NCI-H187 (cell line): ENCODE measurements at regions not wholly inside any gene's neighbourhood (a gene's known extent, or its start where the extent isn't known, plus 50 kb on each side); places are given as distances from the start of the nearest gene placed in this dataset.
"Not testable (repeated sequence)": the region's sequence is repeated elsewhere in the genome, so short reads cannot be mapped to it uniquely, and the experiment has no call there.

ENCODE experiments used
- DNase-seq, 2 experiments: peaks; one replicate each; lab custom pipeline; 2025; lab: John Stamatoyannopoulos, UW

DNA sequence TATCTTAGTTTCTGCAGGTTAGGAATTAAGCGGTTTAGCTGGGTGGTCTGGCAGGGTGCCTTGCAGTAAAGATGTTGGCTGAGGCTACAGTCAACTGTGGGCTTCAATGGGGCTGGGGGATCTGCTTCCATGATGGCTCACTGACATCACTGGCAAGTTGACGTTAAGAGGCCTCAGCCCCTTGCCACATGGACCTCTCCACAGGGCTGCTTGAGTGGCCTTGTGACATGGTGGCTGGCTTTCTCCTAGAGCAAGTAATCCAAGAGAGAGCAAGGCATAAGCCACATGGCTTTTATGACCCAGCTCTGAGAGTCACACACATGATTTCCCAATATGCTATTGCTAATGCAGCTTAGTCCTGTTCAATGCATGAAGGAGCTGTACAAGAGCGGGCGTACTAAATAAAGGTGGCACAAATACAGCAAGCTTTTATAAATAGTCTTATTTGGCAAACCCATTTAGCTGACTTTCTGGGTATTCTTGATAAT lies 109.1 kb downstream of the SEPTIN7 start:
- no peak for DNase-seq

DNA sequence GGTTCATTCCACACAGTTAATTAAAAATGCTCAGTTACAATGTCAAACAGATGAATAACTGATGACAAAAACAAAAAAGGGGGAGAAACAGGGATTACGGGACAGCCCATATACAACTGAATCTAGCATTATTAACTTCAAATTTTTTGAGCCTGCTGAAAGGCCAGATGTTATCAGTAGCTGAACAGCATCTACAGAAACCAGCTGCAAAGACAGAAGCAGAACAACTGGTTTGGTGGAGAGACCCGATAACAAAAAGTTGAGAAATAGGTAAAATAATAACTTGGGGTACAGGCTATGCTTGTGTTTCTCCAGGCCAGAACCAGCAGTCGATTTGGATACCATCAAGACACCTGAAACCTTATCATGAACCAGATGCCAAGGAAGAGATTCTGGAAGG lies 109.8 kb downstream of the SEPTIN7 start:
- not testable (repeated sequence) for DNase-seq

DNA sequence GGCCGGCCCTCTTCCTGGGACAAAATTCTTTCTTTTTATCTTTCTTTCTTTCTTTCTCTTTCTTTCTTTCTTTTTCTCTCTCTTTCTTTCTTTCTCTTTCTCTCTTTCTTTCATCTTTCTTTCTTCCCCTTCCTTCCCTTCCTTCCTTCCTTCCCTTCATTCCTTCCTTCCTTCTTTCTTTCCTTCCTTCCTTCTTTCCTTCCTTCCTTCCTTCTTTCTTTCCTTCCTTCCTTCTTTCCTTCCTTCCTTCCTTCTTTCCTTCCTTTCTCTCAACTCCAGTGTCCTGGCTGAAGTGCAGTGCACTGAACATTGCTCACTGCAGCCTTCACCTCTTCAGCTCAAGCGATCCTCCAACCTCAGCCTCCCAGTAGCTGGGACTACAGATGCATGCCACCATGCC lies 112.5 kb downstream of the SEPTIN7 start:
- DNase-seq, result not testable (repeated sequence)

DNA sequence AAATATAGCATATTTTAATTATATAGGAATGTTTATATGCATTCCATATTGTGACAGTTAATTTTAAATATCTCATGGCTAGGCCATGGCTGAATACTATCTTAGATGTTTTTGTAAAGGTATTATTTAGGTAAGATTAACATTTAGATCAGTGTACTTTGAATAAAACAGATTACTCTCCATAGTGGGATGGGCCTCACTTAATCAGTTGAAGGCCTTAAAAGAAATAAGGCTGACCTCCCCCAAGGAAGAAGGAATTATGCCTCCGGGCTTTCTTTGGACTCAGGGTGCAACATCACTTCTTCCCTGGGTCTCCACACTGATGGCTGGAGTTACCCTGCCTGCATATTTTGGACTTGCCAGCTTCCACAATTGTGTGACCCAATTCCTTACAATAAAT lies 113.4 kb downstream of the SEPTIN7 start:
- DNase-seq, result not testable (repeated sequence)

DNA sequence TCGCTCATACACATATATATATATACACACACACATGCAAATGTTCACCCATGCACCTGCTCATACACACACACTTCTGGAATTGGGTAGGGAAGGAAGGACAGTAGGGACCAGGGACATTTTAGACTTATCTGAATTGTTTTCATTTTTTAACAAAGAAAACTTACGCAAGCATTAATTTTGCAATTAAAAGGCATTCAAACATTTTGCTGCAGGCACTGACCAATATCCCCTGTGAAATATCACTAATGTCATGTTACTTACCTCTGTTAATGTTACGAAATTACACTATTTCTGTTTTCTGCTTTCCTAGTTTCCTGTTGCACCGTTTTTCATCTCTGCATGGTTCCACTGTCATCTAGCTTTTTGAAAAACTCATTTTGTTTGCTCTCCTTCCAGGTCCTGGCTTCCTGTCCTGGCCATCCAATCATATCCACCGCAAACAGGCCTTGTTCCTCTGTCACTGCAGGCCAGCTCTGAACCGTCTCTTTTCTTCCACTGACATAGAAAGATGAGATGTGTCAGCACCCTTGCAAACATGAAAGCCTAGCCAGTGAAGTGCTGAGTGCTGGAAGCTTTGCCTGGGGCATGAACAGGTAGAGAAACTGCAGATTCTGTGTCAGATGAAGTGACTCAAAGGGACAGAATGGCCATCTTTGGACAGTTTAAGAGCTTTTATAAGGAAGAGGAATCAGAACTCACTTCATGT lies 114.5 kb downstream of the SEPTIN7 start:
- DNase-seq, result not testable (repeated sequence)

DNA sequence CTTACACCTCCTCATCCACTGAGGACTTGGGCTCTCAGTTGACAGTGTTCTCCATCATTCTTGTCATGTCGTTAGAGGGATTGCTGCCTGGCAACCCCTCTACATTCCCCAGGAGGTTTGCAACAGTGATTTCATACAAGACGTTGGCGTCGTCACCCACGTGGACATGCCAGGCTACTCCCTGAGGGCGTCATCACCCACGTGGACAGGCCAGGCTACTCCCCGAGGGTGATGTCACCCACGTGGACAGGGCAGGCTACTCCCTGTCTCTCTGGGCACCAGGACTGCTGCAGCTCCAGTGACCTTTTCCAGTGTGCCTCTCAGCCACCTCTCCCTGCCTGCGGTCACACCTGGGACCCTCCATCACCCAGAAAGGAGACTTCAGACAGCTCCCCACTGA lies 117.4 kb downstream of the SEPTIN7 start:
- DNase-seq, result not testable (repeated sequence)

DNA sequence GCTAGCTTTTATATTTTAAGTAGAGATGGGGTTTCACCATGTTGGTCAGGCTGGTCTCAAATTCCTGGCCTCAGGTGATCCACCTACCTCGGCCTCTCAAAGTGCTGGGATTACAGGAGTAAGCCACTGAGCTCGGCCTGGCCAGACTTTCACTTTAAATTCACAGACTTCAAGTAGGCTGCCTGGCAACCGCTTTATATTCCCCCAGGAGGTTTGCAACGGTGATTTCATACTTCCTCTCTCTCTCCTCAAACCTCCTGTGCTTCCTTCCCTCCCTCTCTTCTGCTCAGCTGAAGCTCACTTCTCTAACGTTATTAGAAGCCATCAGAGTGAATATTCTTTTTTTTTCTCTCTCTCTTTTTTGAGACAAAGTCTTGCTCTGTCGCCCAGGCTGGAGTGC lies 118.8 kb downstream of the SEPTIN7 start:
- not testable (repeated sequence) for DNase-seq

DNA sequence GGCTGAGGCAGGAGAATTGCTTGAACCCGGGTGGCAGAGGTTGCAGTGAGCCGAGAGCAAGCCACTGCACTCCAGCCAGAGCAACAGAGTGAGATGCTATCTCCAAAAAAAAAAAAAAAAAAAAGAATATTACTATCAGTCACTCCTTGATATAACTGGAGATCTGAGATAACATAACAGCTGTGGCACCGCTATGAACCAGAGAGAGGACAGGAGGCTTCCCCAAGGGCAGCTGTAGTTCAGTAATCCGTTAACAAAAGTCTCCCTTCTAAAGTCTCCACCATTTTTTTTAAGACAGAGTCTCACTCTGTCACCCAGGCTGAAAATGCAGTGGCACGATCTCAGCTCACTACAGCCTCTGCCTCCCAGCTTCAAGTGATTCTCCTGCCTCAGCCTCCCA lies 120.5 kb downstream of the SEPTIN7 start:
- not testable (repeated sequence) for DNase-seq

DNA sequence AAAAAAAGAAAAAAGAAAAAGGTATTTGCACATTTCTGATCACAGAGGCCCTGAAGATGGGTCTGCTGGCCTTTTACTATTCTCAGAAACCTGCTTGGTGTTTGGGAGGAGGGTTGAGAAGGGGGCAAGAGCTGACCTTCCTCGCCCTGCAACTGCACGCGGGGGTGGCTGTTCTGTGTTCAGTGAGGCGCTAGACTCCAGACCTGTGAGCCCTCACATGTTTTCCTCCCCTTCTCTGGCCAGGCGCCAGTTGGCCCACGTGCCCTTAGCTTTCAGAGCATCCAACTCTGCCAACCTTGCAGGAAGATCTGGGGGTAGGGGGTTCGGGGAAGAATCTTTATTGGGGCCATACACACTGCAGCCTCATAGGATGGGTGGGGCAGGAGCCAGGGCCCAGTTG lies 123.8 kb downstream of the SEPTIN7 start:
- not testable (repeated sequence) for DNase-seq

DNA sequence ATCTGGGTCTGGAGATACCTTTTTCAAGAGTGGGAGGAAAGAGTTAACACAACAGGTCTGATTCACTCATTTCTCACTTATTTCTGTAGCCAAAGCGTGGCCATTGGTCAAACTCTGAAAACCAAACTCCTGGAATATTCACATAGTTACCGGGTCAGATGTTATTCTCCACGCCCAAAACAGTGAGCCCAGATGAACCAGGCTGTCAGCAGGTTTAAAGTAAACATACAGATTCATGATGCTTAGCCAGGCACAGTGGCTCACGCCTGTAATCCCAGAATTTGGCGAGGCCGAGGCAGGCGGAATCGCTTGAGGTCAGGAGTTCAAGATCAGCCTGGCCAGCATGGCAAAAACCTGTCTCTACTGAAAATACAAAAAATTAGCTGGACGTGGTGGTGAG lies 126.1 kb downstream of the SEPTIN7 start:
- not testable (repeated sequence) for DNase-seq

DNA sequence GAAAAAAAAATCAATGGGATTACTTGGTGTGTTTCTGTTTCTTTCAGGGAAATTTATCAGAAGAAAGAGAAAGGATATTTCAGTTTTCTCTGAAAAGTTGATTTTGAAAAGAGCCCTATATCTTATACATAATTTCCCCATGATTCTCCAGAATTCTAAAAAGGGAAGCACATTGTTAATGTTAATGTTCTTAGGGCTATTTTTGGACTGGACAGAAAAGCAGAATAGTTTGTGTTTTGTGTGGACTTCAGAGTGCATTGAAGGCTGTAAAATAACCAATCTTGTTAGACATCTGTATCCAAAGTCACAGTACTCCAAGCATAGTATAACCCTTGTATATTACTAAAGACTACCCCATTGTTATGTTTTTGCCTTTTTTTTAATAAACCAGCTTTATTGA lies 130.3 kb downstream of the SEPTIN7 start:
- DNase-seq, result not testable (repeated sequence)

DNA sequence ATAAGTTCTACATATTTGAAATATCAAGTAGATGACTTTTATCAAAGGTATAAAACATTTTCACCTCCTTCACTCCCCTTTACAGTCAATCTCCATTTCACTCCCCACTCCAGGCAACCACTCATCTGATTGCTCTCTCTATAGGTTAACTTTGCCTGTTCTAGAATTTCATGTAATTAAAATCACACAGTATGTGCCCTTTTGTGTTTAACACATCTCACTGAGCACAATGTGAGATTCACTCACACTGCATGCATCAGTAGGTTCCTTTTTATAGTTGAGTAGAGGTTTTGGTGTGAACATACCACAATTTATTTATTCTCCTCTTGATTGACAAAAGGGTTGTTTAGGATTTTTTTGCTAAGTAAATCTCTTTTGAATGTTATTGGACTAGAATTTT lies 130.7 kb downstream of the SEPTIN7 start:
- DNase-seq, result not testable (repeated sequence)

DNA sequence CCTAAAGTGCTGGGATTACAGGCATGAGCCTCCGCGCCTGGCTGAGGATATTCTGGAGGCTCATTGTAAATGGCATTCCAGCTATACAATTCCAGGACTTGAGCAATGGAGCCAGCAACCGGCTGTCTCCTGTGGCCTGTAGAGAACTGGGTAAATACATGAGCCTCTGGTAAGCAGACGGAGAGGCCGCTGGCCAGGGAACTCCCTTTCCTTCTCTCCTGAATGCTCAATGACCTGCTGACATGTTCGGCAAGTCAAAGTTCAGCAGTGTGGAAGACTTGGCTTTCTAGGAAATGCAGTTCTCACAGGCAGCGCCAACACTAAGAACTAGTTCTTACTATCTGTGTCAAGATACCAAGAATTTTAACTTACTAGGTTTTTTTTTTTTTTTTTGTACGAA lies 139.8 kb downstream of the SEPTIN7 start:
- not testable (repeated sequence) for DNase-seq

DNA sequence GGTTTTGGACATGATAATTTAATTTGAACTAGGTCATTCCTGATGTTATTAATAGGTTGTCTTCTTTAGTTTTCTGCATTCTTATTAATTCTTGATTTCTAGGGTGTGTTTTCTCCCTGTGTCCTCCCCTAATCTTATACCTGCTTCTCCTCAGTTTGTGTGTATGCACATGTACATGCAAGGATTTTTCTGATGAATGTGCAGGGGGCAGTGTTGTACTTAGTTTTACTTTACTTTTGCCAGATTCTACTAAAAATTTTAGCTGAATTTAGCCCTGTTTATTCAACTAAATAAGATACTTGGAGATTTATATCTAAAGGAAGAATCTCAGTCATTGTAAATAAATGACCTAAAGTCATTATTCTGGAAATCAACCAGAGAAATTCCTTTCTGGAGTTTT lies 144.8 kb downstream of the SEPTIN7 start:
- DNase-seq, result not testable (repeated sequence)

DNA sequence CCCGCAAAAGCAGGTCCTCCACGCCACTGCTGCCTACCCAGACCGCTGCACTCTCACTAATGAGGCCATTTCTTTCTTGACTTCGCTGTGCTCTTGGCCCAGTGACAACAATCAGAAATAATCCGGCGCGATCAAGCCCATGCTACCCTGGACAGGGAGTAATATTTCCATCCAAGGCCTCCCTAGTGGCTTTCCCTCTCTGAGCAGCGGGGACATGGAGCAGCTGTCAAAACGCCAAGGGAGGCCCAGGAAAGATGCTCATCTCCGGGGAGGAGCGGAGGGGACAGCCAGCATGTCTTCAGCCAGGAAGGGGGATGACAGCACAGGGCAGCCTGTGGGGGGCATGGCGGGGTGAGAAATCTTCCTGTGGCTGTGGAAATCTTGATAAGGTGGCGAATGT lies 154.9 kb downstream of the SEPTIN7 start:
- DNase-seq, result not testable (repeated sequence)

DNA sequence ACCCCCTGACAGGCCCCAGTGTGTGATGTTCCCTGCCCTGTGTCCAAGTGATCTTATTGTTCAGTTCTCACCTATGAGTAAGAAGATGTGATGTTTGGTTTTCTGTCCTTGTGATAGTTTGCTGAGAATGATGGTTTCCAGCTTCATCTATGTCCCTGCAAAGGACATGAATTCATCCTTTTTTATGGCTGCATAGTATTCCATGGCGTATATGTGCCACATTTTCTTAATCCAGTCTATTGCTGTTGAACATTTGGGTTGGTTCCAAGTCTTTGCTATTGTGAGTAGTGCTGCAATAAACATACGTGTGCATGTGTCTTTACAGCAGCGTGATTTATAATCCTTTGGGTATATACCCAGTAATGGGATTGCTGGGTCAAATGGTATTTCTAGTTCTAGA lies 156.1 kb downstream of the SEPTIN7 start:
- not testable (repeated sequence) for DNase-seq

DNA sequence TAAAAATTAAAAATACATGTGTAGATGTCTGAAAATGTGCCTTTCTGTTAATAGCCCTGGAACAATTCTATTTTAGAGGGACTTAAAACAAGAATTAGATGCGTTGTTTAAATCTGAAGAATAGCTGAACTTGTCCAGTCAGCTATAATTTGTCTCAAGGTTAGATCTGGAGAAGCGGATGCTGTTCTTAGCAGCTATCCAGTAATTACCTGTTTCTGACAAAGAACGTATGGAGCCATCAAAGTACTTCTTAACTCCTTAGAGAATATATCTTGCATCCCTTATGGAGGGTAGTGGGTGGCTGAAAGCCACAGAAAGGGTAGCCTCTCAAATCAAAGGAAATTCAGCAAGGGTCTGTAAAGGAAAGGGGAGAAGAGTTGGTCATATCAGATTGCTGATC lies 160.4 kb downstream of the SEPTIN7 start:
- DNase-seq, result not testable (repeated sequence)

DNA sequence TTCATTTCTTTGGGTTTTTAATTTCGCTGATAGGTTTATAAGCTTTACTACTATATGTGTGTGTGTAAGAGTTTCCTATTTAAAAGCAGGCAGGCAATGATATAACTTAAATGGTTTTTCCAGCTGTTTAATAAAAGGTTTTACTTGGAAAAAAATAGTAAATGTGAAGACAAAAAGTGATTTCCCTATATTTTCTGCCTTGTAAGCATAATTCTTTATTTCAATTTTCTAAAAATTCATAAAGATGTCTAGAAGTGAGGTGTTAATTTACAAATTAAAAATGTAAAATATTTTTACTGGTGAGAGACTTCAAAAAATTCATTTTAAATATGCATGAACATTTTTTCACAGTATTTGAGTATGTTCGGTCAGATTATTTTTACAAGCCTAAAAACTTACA lies 161.8 kb downstream of the SEPTIN7 start:
- not testable (repeated sequence) for DNase-seq

DNA sequence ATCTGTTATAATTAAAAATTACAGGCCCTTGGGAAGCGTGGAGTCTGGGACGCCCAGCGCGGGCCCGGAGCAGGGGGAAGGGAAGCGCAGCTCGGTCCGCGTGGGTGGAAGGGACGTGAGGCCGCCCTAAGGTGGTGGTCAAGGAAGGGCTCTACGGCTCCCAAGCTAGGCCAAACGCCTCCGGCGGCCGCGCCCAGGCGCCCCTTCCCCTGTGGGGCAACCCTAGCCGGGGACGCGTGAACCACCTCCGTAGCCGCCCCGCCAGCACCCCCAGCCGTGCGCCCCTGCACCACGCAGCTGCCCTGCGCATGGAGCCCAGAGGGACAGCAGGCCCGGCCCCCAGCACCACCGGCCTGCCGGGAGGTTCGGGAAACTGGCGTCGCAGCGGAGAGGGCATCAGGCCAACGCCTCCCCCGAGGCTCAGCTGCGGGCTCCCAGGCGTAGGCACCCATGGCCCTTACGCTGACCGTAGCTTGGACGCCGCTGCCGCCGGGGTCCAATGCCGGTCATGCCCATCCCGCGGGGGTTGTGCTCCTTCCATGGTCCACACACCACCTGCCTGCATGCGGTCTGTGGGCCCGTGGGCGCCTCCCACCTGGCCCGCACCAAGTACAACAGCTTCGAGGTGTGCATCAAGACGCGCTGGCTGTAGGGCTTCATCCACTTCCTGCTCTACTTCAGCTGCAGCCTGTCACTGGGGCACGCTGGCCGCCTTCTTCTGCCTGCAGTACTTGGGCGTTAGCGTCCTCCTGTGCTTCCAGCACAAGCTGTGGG lies 166.7 kb downstream of the SEPTIN7 start:
- DNase-seq, result no peak

DNA sequence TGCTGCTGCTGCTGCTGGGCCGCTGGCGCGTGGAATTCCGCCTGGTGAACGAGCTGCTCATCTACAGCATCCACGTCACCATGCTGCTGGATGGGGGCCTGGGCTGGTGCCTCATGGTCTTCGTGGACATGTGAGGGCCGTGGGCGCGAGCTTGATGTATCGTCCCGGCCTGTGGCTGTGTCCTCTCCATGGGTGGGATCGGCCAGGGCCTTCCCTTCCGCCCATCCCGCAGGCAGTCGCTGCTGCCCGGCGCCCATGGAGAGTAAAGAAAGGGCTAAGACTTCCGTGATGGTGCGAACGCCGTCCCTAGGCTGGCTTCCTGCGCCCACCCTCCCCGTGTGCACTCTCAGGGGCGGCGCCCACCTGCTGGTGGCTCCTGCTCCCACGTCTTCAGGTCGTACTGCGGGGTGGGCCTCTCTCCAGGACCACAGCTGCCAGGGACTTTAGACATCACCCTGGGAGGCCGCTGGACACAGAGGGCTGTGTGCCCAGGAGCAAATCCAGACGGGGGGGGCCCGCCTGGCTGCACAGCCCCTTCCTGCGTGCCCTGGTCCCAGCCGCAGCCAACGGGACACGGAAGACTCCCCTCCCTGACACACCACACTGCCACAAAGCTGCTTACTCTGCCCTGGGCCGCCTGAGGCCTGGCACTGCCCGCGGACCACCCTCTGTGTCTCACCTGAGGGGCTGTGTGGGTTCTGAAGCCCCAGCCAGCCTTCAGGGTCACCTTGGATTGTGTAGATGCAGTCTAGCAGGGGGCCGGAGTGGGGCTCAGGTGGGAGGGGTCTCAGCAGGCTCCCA lies 167.5 kb downstream of the SEPTIN7 start:
- DNase-seq, result no peak

DNA sequence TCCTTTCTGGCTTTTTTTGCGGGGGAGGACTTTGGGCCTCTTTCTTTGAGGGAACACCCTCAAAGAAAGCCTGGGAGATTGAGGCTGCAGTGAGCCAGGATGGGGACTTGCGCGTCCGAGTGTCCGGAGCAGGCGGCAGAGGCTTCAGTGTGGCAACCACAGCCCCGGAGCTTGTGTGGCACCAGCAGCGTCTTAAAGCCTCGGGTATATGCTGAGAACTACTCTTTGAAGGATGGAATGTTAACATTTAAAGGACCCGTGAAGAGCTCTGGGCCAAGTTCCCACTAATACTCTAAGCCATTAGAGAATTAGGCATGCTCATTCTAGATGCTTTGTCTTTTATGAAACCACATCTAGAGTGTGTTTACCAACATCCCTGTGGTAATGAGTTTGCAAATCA lies 168.2 kb downstream of the SEPTIN7 start:
- DNase-seq, result no peak

DNA sequence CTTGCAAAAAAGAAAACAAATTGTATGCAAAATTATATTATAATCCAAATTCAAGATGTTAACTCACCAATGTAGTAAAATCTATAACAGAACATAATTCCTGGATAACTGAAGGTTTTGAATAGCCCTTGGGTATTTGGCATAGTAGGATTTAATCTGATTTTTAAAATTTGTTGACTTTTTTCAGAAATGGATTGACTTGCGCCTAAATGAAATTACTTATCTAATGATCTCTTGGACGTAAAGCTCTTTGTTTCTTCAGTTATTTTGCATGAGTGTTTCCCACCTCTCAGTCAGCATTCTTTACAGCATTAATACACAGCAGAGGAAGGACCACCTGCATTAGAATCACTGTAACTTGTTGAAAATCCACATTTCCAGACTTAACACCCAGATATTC lies 169.6 kb downstream of the SEPTIN7 start:
- DNase-seq, result no peak
